ENCODE measurements at regions not wholly inside any gene's neighbourhood (a gene's known extent, or its start where the extent isn't known, plus 50 kb on each side); places are given as distances from the start of the nearest gene placed in this dataset.

- H3K9ac ChIP-seq (ENCODE audit: low read length in 5 of 5), result no peak overlapping the region
Measured at GRCh38 chr16:85273293-85273692, 161.0 kb upstream of the CIBAR2 start.

GRCh38 chr16:85274501-85274900 is 162.2 kb upstream of the CIBAR2 start:
- Histone ChIP-seq H3K9me3 (ENCODE audit: control insufficient read depth in 5 of 5, low read length in 5 of 5) (no peaks in the 10 kb centered on the region), H3K27ac (ENCODE audit: low read depth, low read length) (no peak overlapping the region), H3K4me1 (ENCODE audit: control insufficient read depth in 5 of 5, insufficient read depth in 5 of 5, low read length in 5 of 5) (peaks cover 7 to 41% (median 29%) of the 10 kb centered on the region in 5 donors), H3K9ac (ENCODE audit: low read length in 5 of 5) (no peak overlapping the region), H3K4me3 (ENCODE audit: low read depth in 1 of 5, low read length in 5 of 5) (no peak overlapping the region), H3K36me3 (ENCODE audit: control insufficient read depth in 5 of 5, insufficient read depth in 5 of 5, low read length in 5 of 5) (peaks cover 0 to 2% (median 0%) of the 10 kb centered on the region in 5 donors), H3K27me3 (ENCODE audit: control insufficient read depth in 5 of 5, insufficient read depth in 4 of 5, low read length in 5 of 5) (no peaks in the 10 kb centered on the region)

More at GRCh38 chr16:85273293-85273692, 161.0 kb upstream of the CIBAR2 start:
- Histone ChIP-seq H3K27me3 (ENCODE audit: control insufficient read depth in 5 of 5, insufficient read depth in 4 of 5, low read length in 5 of 5) (no peaks in the 10 kb centered on the region), H3K36me3 (ENCODE audit: control insufficient read depth in 5 of 5, insufficient read depth in 5 of 5, low read length in 5 of 5) (peaks cover 0 to 2% (median 0%) of the 10 kb centered on the region in 5 donors), H3K9me3 (ENCODE audit: control insufficient read depth in 5 of 5, low read length in 5 of 5) (no peaks in the 10 kb centered on the region), H3K27ac (ENCODE audit: low read depth, low read length) (no peak overlapping the region), H3K4me1 (ENCODE audit: control insufficient read depth in 5 of 5, insufficient read depth in 5 of 5, low read length in 5 of 5) (peaks cover 0 to 29% (median 21%) of the 10 kb centered on the region in 5 donors), H3K4me3 (ENCODE audit: low read depth in 1 of 5, low read length in 5 of 5) (no peak overlapping the region)

GRCh38 chr16:85274924-85275323 is 162.7 kb upstream of the CIBAR2 start:
- Histone ChIP-seq H3K27me3 (ENCODE audit: control insufficient read depth in 5 of 5, insufficient read depth in 4 of 5, low read length in 5 of 5) (no peaks in the 10 kb centered on the region), H3K36me3 (ENCODE audit: control insufficient read depth in 5 of 5, insufficient read depth in 5 of 5, low read length in 5 of 5) (peaks cover 0 to 2% (median 0%) of the 10 kb centered on the region in 5 donors), H3K4me1 (ENCODE audit: control insufficient read depth in 5 of 5, insufficient read depth in 5 of 5, low read length in 5 of 5) (peaks cover 8 to 45% (median 33%) of the 10 kb centered on the region in 5 donors), H3K27ac (ENCODE audit: low read depth, low read length) (no peak overlapping the region), H3K4me3 (ENCODE audit: low read depth in 1 of 5, low read length in 5 of 5) (no peak overlapping the region), H3K9me3 (ENCODE audit: control insufficient read depth in 5 of 5, low read length in 5 of 5) (no peaks in the 10 kb centered on the region), H3K9ac (ENCODE audit: low read length in 5 of 5) (peak overlapping the region in 1 of 5 donors; percentile 56)

- Histone ChIP-seq H3K27ac (ENCODE audit: low read depth, low read length) (no peak overlapping the region), H3K9me3 (ENCODE audit: control insufficient read depth in 5 of 5, low read length in 5 of 5) (no peaks in the 10 kb centered on the region), H3K4me3 (ENCODE audit: low read depth in 1 of 5, low read length in 5 of 5) (no peak overlapping the region), H3K36me3 (ENCODE audit: control insufficient read depth in 5 of 5, insufficient read depth in 5 of 5, low read length in 5 of 5) (no peaks in the 10 kb centered on the region), H3K9ac (ENCODE audit: low read length in 5 of 5) (no peak overlapping the region), H3K27me3 (ENCODE audit: control insufficient read depth in 5 of 5, insufficient read depth in 4 of 5, low read length in 5 of 5) (no peaks in the 10 kb centered on the region), H3K4me1 (ENCODE audit: control insufficient read depth in 5 of 5, insufficient read depth in 5 of 5, low read length in 5 of 5) (peaks cover 8 to 53% (median 37%) of the 10 kb centered on the region in 5 donors)
Measured at GRCh38 chr16:85275533-85276249, 163.4 kb upstream of the CIBAR2 start.

- no peak overlapping the region for H3K4me3 ChIP-seq (ENCODE audit: low read depth in 1 of 5, low read length in 5 of 5)
- no peaks in the 10 kb centered on the region for H3K36me3 ChIP-seq (ENCODE audit: control insufficient read depth in 5 of 5, insufficient read depth in 5 of 5, low read length in 5 of 5)
- no peaks in the 10 kb centered on the region for H3K9me3 ChIP-seq (ENCODE audit: control insufficient read depth in 5 of 5, low read length in 5 of 5)
- no peak overlapping the region for H3K27ac ChIP-seq (ENCODE audit: low read depth, low read length)
- H3K9ac ChIP-seq (ENCODE audit: low read length in 5 of 5), result no peak overlapping the region
- peaks cover 8 to 56% (median 39%) of the 10 kb centered on the region in 5 donors for H3K4me1 ChIP-seq (ENCODE audit: control insufficient read depth in 5 of 5, insufficient read depth in 5 of 5, low read length in 5 of 5)
- H3K27me3 ChIP-seq (ENCODE audit: control insufficient read depth in 5 of 5, insufficient read depth in 4 of 5, low read length in 5 of 5), result no peaks in the 10 kb centered on the region
Measured at GRCh38 chr16:85276258-85276657, 164.0 kb upstream of the CIBAR2 start.

GRCh38 chr16:85276721-85277120 is 164.4 kb upstream of the CIBAR2 start:
- no peak overlapping the region for H3K27ac ChIP-seq (ENCODE audit: low read depth, low read length)
- H3K27me3 ChIP-seq (ENCODE audit: control insufficient read depth in 5 of 5, insufficient read depth in 4 of 5, low read length in 5 of 5), result no peaks in the 10 kb centered on the region
- H3K9me3 ChIP-seq (ENCODE audit: control insufficient read depth in 5 of 5, low read length in 5 of 5), result no peaks in the 10 kb centered on the region
- peaks cover 8 to 56% (median 39%) of the 10 kb centered on the region in 5 donors for H3K4me1 ChIP-seq (ENCODE audit: control insufficient read depth in 5 of 5, insufficient read depth in 5 of 5, low read length in 5 of 5)
- peak overlapping the region in 2 of 5 donors; percentile 17 to 56 for H3K9ac ChIP-seq (ENCODE audit: low read length in 5 of 5)
- H3K36me3 ChIP-seq (ENCODE audit: control insufficient read depth in 5 of 5, insufficient read depth in 5 of 5, low read length in 5 of 5), result no peaks in the 10 kb centered on the region
- no peak overlapping the region for H3K4me3 ChIP-seq (ENCODE audit: low read depth in 1 of 5, low read length in 5 of 5)

- peak overlapping the region; percentile 81 for H3K27ac ChIP-seq (ENCODE audit: low read depth, low read length)
- peaks cover 8 to 57% (median 39%) of the 10 kb centered on the region in 5 donors for H3K4me1 ChIP-seq (ENCODE audit: control insufficient read depth in 5 of 5, insufficient read depth in 5 of 5, low read length in 5 of 5)
- no peaks in the 10 kb centered on the region for H3K27me3 ChIP-seq (ENCODE audit: control insufficient read depth in 5 of 5, insufficient read depth in 4 of 5, low read length in 5 of 5)
- no peak overlapping the region for H3K4me3 ChIP-seq (ENCODE audit: low read depth in 1 of 5, low read length in 5 of 5)
- peak overlapping the region in 2 of 5 donors; percentile 48 to 53 for H3K9ac ChIP-seq (ENCODE audit: low read length in 5 of 5)
- no peaks in the 10 kb centered on the region for H3K36me3 ChIP-seq (ENCODE audit: control insufficient read depth in 5 of 5, insufficient read depth in 5 of 5, low read length in 5 of 5)
- no peaks in the 10 kb centered on the region for H3K9me3 ChIP-seq (ENCODE audit: control insufficient read depth in 5 of 5, low read length in 5 of 5)
Measured at GRCh38 chr16:85278839-85279238, 166.6 kb upstream of the CIBAR2 start.

- H3K36me3 ChIP-seq (ENCODE audit: control insufficient read depth in 5 of 5, insufficient read depth in 5 of 5, low read length in 5 of 5), result no peaks in the 10 kb centered on the region
- H3K27me3 ChIP-seq (ENCODE audit: control insufficient read depth in 5 of 5, insufficient read depth in 4 of 5, low read length in 5 of 5), result no peaks in the 10 kb centered on the region
- peak overlapping the region in 1 of 5 donors; percentile 32 for H3K4me3 ChIP-seq (ENCODE audit: low read depth in 1 of 5, low read length in 5 of 5)
- no peaks in the 10 kb centered on the region for H3K9me3 ChIP-seq (ENCODE audit: control insufficient read depth in 5 of 5, low read length in 5 of 5)
- peak overlapping the region; percentile 81 for H3K27ac ChIP-seq (ENCODE audit: low read depth, low read length)
- H3K9ac ChIP-seq (ENCODE audit: low read length in 5 of 5), result peak overlapping the region in 3 of 5 donors; percentile 10 to 48 (median 48)
- peaks cover 8 to 58% (median 39%) of the 10 kb centered on the region in 5 donors for H3K4me1 ChIP-seq (ENCODE audit: control insufficient read depth in 5 of 5, insufficient read depth in 5 of 5, low read length in 5 of 5)
Measured at GRCh38 chr16:85279402-85279801, 167.1 kb upstream of the CIBAR2 start.

GRCh38 chr16:85279825-85280545 is 167.7 kb upstream of the CIBAR2 start:
- Histone ChIP-seq H3K9me3 (ENCODE audit: control insufficient read depth in 5 of 5, low read length in 5 of 5) (no peaks in the 10 kb centered on the region), H3K36me3 (ENCODE audit: control insufficient read depth in 5 of 5, insufficient read depth in 5 of 5, low read length in 5 of 5) (no peaks in the 10 kb centered on the region), H3K4me3 (ENCODE audit: low read depth in 1 of 5, low read length in 5 of 5) (peak overlapping the region in 2 of 5 donors; percentile 2 to 40), H3K9ac (ENCODE audit: low read length in 5 of 5) (peak overlapping the region in 3 of 5 donors; percentile 10 to 48 (median 48)), H3K4me1 (ENCODE audit: control insufficient read depth in 5 of 5, insufficient read depth in 5 of 5, low read length in 5 of 5) (peaks cover 8 to 55% (median 38%) of the 10 kb centered on the region in 5 donors), H3K27ac (ENCODE audit: low read depth, low read length) (peak overlapping the region; percentile 81), H3K27me3 (ENCODE audit: control insufficient read depth in 5 of 5, insufficient read depth in 4 of 5, low read length in 5 of 5) (no peaks in the 10 kb centered on the region)

GRCh38 chr16:85281181-85281580 is 168.9 kb upstream of the CIBAR2 start:
- no peak overlapping the region for H3K27ac ChIP-seq (ENCODE audit: low read depth, low read length)

More at GRCh38 chr16:85281181-85281580, 168.9 kb upstream of the CIBAR2 start:
- Histone ChIP-seq H3K9me3 (ENCODE audit: control insufficient read depth in 5 of 5, low read length in 5 of 5) (no peaks in the 10 kb centered on the region), H3K9ac (ENCODE audit: low read length in 5 of 5) (no peak overlapping the region), H3K27me3 (ENCODE audit: control insufficient read depth in 5 of 5, insufficient read depth in 4 of 5, low read length in 5 of 5) (no peaks in the 10 kb centered on the region), H3K36me3 (ENCODE audit: control insufficient read depth in 5 of 5, insufficient read depth in 5 of 5, low read length in 5 of 5) (no peaks in the 10 kb centered on the region), H3K4me1 (ENCODE audit: control insufficient read depth in 5 of 5, insufficient read depth in 5 of 5, low read length in 5 of 5) (peaks cover 8 to 50% (median 35%) of the 10 kb centered on the region in 5 donors), H3K4me3 (ENCODE audit: low read depth in 1 of 5, low read length in 5 of 5) (no peak overlapping the region)

Data from subcutaneous abdominal adipose tissue (tissue), 5 donors.